PFSK-1 (cell line): ENCODE measurements at regions not wholly inside any gene's neighbourhood (a gene's known extent, or its start where the extent isn't known, plus 50 kb on each side); places are given as distances from the start of the nearest gene placed in this dataset.

Experiments
- POLR2AphosphoS5 ChIP-seq: IDR thresholded peaks from 2 replicates; pipeline ENCODE4 v1.6.1; 2012; ENCODE audit warnings: low read depth, mild to moderate bottlenecking, control low read depth, low read length, moderate library complexity
- SIN3A ChIP-seq: IDR thresholded peaks from 2 replicates; pipeline ENCODE4 v1.6.1; 2012; ENCODE audit warnings: mild to moderate bottlenecking, low read length, moderate library complexity, borderline replicate concordance; ENCODE audit not compliant: insufficient read depth
- TF ChIP-seq, protein P1 (sequence below), 2 experiments: IDR thresholded peaks; 2 replicates each; pipeline versions ENCODE4 v1.6.1 to v1.8.0; 2011 to 2012; ENCODE audit warnings: low read depth in 2 of 2, low read length in 2 of 2, control low read depth in 1 of 2, inconsistent platforms in 1 of 2, mild to moderate bottlenecking in 1 of 2, moderate library complexity in 1 of 2; ENCODE audit not compliant: insufficient read depth in 1 of 2

DNA sequence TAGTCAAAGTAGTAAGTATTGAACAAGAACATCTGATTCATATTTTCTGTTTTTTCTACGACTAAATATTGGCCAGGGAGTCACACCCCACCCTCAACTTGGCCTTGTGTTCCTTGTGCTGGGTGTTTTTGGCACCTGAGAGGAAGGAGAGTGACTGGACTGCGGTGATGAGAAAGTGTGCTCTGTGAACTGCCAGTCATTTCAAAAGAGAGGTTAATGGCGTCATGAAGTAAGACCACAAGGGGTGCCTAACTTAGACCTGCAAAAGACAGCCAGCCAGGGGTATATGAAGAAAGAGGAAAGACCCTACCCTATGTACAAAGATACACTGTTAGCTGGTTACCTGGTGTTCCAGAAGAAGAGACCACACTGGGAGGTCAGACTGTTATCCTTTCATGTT lies 58.4 kb upstream of the COL8A1 start:
- TF ChIP-seq POLR2AphosphoS5 (no peak), SIN3A (no peak)
- TF ChIP-seq, protein P1, sequence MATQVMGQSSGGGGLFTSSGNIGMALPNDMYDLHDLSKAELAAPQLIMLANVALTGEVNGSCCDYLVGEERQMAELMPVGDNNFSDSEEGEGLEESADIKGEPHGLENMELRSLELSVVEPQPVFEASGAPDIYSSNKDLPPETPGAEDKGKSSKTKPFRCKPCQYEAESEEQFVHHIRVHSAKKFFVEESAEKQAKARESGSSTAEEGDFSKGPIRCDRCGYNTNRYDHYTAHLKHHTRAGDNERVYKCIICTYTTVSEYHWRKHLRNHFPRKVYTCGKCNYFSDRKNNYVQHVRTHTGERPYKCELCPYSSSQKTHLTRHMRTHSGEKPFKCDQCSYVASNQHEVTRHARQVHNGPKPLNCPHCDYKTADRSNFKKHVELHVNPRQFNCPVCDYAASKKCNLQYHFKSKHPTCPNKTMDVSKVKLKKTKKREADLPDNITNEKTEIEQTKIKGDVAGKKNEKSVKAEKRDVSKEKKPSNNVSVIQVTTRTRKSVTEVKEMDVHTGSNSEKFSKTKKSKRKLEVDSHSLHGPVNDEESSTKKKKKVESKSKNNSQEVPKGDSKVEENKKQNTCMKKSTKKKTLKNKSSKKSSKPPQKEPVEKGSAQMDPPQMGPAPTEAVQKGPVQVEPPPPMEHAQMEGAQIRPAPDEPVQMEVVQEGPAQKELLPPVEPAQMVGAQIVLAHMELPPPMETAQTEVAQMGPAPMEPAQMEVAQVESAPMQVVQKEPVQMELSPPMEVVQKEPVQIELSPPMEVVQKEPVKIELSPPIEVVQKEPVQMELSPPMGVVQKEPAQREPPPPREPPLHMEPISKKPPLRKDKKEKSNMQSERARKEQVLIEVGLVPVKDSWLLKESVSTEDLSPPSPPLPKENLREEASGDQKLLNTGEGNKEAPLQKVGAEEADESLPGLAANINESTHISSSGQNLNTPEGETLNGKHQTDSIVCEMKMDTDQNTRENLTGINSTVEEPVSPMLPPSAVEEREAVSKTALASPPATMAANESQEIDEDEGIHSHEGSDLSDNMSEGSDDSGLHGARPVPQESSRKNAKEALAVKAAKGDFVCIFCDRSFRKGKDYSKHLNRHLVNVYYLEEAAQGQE (IDR thresholded peaks at IDR 0.05; ENCODE audit: insufficient read depth in 1 of 2, low read depth in 2 of 2, low read length in 2 of 2): no peak
